HCT116 (cell line): ENCODE measurements at regions not wholly inside any gene's neighbourhood (a gene's known extent, or its start where the extent isn't known, plus 50 kb on each side); places are given as distances from the start of the nearest gene placed in this dataset.

Experiments used
- ATAC-seq: fragments of 200-7000 bp; cut with Tn5 transposase; 2 replicates; pipeline ENCODE4 v1.9.1; 2020; ENCODE audit warnings: mild to moderate bottlenecking, moderate library complexity
- BruUV-seq: library from RNA; stranded (reverse); fragments of 400-500 nt; replicated peaks from 2 replicates; lab custom pipeline; 2021; lab: Mats Ljungman, UMichigan
- CTCF ChIA-PET: fragments of 300-600 bp; sonication (Branson Sonifier 250); formaldehyde crosslinking; loops from one replicate; lab custom pipeline; 2021; ENCODE audit warnings: antibody characterized with exemption; lab: Charles Lee
- POLR2A ChIA-PET: fragments of 300-600, 350-600 bp; sonication (Branson Sonifier 250); formaldehyde crosslinking; loops from one replicate; lab custom pipeline; 2021; ENCODE audit warnings: antibody characterized with exemption; lab: Charles Lee
- RAD21 ChIA-PET, 2 experiments: fragments of 300-600 bp; sonication (Branson Sonifier 250); formaldehyde crosslinking; loops; one replicate each; lab custom pipeline; 2023; ENCODE audit warnings: low total read pairs in 2 of 2; ENCODE audit not compliant: uncharacterized antibody in 2 of 2, unreplicated experiment in 2 of 2, low non-redundant PET in 1 of 2; lab: Charles Lee
- DNase-seq: peaks from one replicate; pipeline ENCODE4 v3.0.0-alpha.2; 2010; ENCODE audit warnings: low read depth, low spot score
- H2AFZ ChIP-seq: fragments of 200-600 bp; shearing (Covaris generic), sonication (generic); 2 replicates; pipeline ENCODE4 v1.6.1; 2017; ENCODE audit warnings: low read depth, mixed run types, mixed read lengths, antibody characterized with exemption, low read length; ENCODE audit not compliant: poor library complexity, severe bottlenecking
- H3K27ac ChIP-seq: 2 replicates; pipeline ENCODE4 v1.5.1; 2012; ENCODE audit warnings: low read depth, low read length
- H3K27me3 ChIP-seq: fragments of 200-600 bp; sonication (generic); 2 replicates; pipeline ENCODE4 v1.6.1; 2016; ENCODE audit warnings: mixed run types, low read length, mixed read lengths; ENCODE audit not compliant: insufficient read depth
- H3K36me3 ChIP-seq, 2 experiments: fragments of 200-500 bp in 1 of 2; fragments of 200-600 bp in 1 of 2; sonication (Bioruptor generic) in 1 of 2; sonication (generic) in 1 of 2; 2 replicates each; pipeline versions ENCODE4 v1.5.1 to v1.6.1; 2014 to 2016; ENCODE audit warnings: low read length in 2 of 2, inconsistent platforms in 1 of 2, mixed read lengths in 1 of 2, mixed run types in 1 of 2; ENCODE audit not compliant: insufficient read depth in 2 of 2, control insufficient read depth in 1 of 2
- H3K4me1 ChIP-seq, 2 experiments: fragments of 200-600 bp in 1 of 2; sonication (generic) in 1 of 2; 2 replicates each; pipeline versions ENCODE4 v1.5.1 to v1.6.1; 2012 to 2017; ENCODE audit warnings: low read length in 2 of 2, inconsistent platforms in 1 of 2, mild to moderate bottlenecking in 1 of 2, mixed read lengths in 1 of 2, mixed run types in 1 of 2, moderate library complexity in 1 of 2; ENCODE audit not compliant: insufficient read depth in 2 of 2, control insufficient read depth in 1 of 2
- H3K4me2 ChIP-seq: fragments of 200-600 bp; sonication (generic); 2 replicates; pipeline ENCODE4 v1.6.1; 2017; ENCODE audit warnings: mixed run types, low read length, mixed read lengths
- H3K4me3 ChIP-seq, 2 experiments: fragments of 200-600 bp in 1 of 2; sonication (generic) in 1 of 2; replicated peaks in 1 of 2; 2 replicates each; pipeline ENCODE4 v1.5.1; 2011 to 2016; ENCODE audit warnings: low read length in 2 of 2, control low read depth in 1 of 2, low read depth in 1 of 2, mild to moderate bottlenecking in 1 of 2, mixed read lengths in 1 of 2, mixed run types in 1 of 2
- H3K79me2 ChIP-seq: fragments of 200-600 bp; sonication (generic); 2 replicates; pipeline ENCODE4 v1.6.1; 2017; ENCODE audit warnings: mild to moderate bottlenecking, mixed run types, low read length, moderate library complexity, mixed read lengths; ENCODE audit not compliant: insufficient read depth
- H3K9ac ChIP-seq: fragments of 200-600 bp; sonication (generic); 2 replicates; pipeline ENCODE4 v1.6.1; 2016; ENCODE audit warnings: low read length, mixed read lengths
- H3K9me2 ChIP-seq: fragments of 200-600 bp; sonication (generic), shearing (Covaris generic); 2 replicates; pipeline ENCODE4 v1.6.1; 2017; ENCODE audit warnings: mixed run types, mild to moderate bottlenecking, moderate library complexity; ENCODE audit not compliant: insufficient read depth
- H3K9me3 ChIP-seq, 2 experiments: fragments of 200-500 bp in 1 of 2; fragments of 200-600 bp in 1 of 2; sonication (Bioruptor generic) in 1 of 2; sonication (generic) in 1 of 2; 2 replicates each; pipeline ENCODE4 v1.6.1; 2014 to 2017; ENCODE audit warnings: low read length in 2 of 2, mixed read lengths in 2 of 2, inconsistent platforms in 1 of 2, low read depth in 1 of 2, mild to moderate bottlenecking in 1 of 2, mixed run types in 1 of 2, moderate library complexity in 1 of 2; ENCODE audit not compliant: control insufficient read depth in 1 of 2, insufficient read depth in 1 of 2
- H4K20me1 ChIP-seq: fragments of 200-600 bp; sonication (generic), shearing (Covaris generic); 2 replicates; pipeline ENCODE4 v1.6.1; 2017; ENCODE audit warnings: mixed run types, mild to moderate bottlenecking, moderate library complexity; ENCODE audit not compliant: insufficient read depth
- CBX3 ChIP-seq: IDR thresholded peaks from 2 replicates; pipeline ENCODE4 v1.6.1; 2012; ENCODE audit warnings: low read depth
- CEBPB ChIP-seq: IDR thresholded peaks from 2 replicates; pipeline ENCODE4 v1.6.1; 2012; ENCODE audit warnings: low read depth
- CTCF ChIP-seq, 3 experiments: fragments of 200-600 bp in 1 of 3; sonication (generic) in 1 of 3; IDR thresholded peaks in 2 of 3; conservative IDR thresholded peaks in 1 of 3; 2 replicates each; pipeline ENCODE4 v1.5.1; 2012 to 2017; ENCODE audit warnings: low read depth in 2 of 3, low read length in 2 of 3, antibody characterized with exemption in 1 of 3, borderline replicate concordance in 1 of 3, control low read depth in 1 of 3, mild to moderate bottlenecking in 1 of 3, mixed read lengths in 1 of 3, mixed run types in 1 of 3, moderate library complexity in 1 of 3; ENCODE audit not compliant: insufficient read depth in 1 of 3
- EZH2 ChIP-seq: fragments of 200-600 bp; sonication (generic); IDR thresholded peaks from 2 replicates; pipeline ENCODE4 v1.6.1; 2017; ENCODE audit warnings: antibody characterized with exemption, mixed run types
- FOSL1 ChIP-seq: IDR thresholded peaks from 2 replicates; pipeline ENCODE4 v1.6.1; 2012; ENCODE audit warnings: low read depth
- POLR2A ChIP-seq: IDR thresholded peaks from 2 replicates; pipeline ENCODE4 v1.7.0; 2011; ENCODE audit warnings: borderline replicate concordance; ENCODE audit not compliant: insufficient read depth, insufficient read length; ENCODE audit errors: extremely low read depth
- POLR2AphosphoS5 ChIP-seq: IDR thresholded peaks from 2 replicates; pipeline ENCODE4 v1.6.1; 2011; ENCODE audit warnings: mild to moderate bottlenecking, low read depth, low read length, moderate library complexity
- RAD21 ChIP-seq: IDR thresholded peaks from 2 replicates; pipeline ENCODE4 v1.6.1; 2012; ENCODE audit warnings: low read depth, mild to moderate bottlenecking
- SIN3A ChIP-seq: IDR thresholded peaks from 2 replicates; pipeline ENCODE4 v1.6.1; 2012; ENCODE audit warnings: low read depth
- SP1 ChIP-seq: IDR thresholded peaks from 2 replicates; pipeline ENCODE4 v1.6.1; 2012; ENCODE audit warnings: low read depth
- SRF ChIP-seq: IDR thresholded peaks from 2 replicates; pipeline ENCODE4 v1.6.1; 2012; ENCODE audit warnings: low read depth
- ZFX ChIP-seq: fragments of 450-650 bp; IDR thresholded peaks from 2 replicates; pipeline ENCODE4 v1.6.1; 2017
- intact Hi-C: fragments of 100-400 bp; cut with micrococcal nuclease; formaldehyde crosslinking; loops from 2 replicates; pipeline ENCODE4 v1.10.0; 2022
- TF ChIP-seq, protein P1 (sequence below): IDR thresholded peaks from 2 replicates; pipeline ENCODE4 v1.6.1; 2011; ENCODE audit warnings: mild to moderate bottlenecking, low read length, moderate library complexity; ENCODE audit not compliant: insufficient replicate concordance; ENCODE audit errors: extremely low read depth
- TF ChIP-seq, protein P2 (sequence below): IDR thresholded peaks from 2 replicates; pipeline ENCODE4 v1.6.1; 2012
- TF ChIP-seq, protein P3 (sequence below): IDR thresholded peaks from 2 replicates; pipeline ENCODE4 v1.6.1; 2012; ENCODE audit warnings: low read depth

DNA sequence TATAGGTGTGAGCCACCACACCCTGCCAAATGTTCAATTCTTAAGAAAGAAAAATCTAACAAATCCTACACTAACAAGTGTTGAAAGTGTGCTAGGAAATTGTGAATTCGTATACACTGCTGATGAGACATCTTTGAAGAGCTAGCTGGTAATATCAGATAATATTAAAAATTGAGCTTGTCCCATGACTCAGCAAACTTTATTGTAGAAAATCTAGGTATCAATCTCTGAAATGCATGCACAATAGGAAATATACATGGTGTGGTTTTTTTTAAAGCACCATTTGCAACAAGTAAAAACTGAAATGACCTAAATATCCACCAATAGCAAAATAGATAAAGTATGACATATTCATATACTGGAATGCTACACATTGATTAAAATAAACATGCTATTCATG is 110.1 kb upstream of the NXT1 start (continued):
- TF ChIP-seq, protein P1, sequence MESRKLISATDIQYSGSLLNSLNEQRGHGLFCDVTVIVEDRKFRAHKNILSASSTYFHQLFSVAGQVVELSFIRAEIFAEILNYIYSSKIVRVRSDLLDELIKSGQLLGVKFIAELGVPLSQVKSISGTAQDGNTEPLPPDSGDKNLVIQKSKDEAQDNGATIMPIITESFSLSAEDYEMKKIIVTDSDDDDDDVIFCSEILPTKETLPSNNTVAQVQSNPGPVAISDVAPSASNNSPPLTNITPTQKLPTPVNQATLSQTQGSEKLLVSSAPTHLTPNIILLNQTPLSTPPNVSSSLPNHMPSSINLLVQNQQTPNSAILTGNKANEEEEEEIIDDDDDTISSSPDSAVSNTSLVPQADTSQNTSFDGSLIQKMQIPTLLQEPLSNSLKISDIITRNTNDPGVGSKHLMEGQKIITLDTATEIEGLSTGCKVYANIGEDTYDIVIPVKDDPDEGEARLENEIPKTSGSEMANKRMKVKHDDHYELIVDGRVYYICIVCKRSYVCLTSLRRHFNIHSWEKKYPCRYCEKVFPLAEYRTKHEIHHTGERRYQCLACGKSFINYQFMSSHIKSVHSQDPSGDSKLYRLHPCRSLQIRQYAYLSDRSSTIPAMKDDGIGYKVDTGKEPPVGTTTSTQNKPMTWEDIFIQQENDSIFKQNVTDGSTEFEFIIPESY = no peak
- TF ChIP-seq POLR2AphosphoS5 (no peak), CBX3 (no peak), CEBPB (no peak)
- TF ChIP-seq, protein P2, sequence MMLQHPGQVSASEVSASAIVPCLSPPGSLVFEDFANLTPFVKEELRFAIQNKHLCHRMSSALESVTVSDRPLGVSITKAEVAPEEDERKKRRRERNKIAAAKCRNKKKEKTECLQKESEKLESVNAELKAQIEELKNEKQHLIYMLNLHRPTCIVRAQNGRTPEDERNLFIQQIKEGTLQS = no peak

DNA sequence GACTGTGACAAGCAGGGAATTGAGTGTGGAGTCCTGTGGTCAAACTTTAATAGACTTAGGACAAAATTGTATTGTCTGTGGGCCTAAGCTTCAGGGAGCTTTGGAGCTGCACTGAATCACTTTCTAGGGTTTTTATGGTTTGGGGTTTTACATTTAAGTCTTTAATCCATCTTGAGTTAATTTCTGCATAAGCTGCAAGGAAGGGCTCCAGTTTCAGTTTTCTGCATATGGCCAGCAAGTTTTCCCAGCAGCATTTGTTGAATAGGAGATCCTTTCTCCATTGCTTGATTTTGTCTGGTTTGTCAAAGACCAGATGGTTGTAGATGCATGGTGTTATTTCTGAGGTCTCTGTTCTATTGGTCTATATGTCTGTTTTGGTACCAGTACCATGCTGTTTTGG is 113.4 kb upstream of the NXT1 start:
- CTCF ChIA-PET = no interaction called here
- peaks cover 0 to 2% of the 10 kb centered on the region in 2 experiments; a peak in 2 of 4 replicates for H3K4me1 ChIP-seq
- no peak overlapping the region for H2AFZ ChIP-seq
- no peak overlapping the region for H3K9ac ChIP-seq
- peaks cover 8% of the 10 kb centered on the region for H3K27me3 ChIP-seq
- ATAC-seq = no peak
- H3K4me2 ChIP-seq = no peak overlapping the region
- RAD21 ChIA-PET = no interaction called here
- DNase-seq = no peak
- intact Hi-C loops = no loop called here
- H3K9me3 ChIP-seq = no peaks in the 10 kb centered on the region; a peak in 1 of 4 replicates
- H3K36me3 ChIP-seq = no peaks in the 10 kb centered on the region
- H3K27ac ChIP-seq = no peak overlapping the region
- H3K79me2 ChIP-seq = no peaks in the 10 kb centered on the region
- H3K9me2 ChIP-seq = no peaks in the 10 kb centered on the region
- H3K4me3 ChIP-seq = no peak overlapping the region
- H4K20me1 ChIP-seq = no peaks in the 10 kb centered on the region
- no TSS peak for BruUV-seq
- no peak for TF ChIP-seq EZH2
- no peak for TF ChIP-seq SRF
- TF ChIP-seq, protein P1 = no peak
- TF ChIP-seq RAD21 = no peak
- no peak for TF ChIP-seq ZFX
- TF ChIP-seq, protein P2 = no peak
- no peak for TF ChIP-seq CTCF (IDR thresholded peaks at IDR 0.05 in 2 of 3, conservative IDR thresholded peaks at IDR 0.05 in 1 of 3; ENCODE audit: borderline replicate concordance in 1 of 3, insufficient read depth in 1 of 3, low read depth in 2 of 3, low read length in 2 of 3)
- TF ChIP-seq CEBPB = no peak
- no peak for TF ChIP-seq FOSL1
- no peak for TF ChIP-seq SIN3A
- TF ChIP-seq, protein P3, sequence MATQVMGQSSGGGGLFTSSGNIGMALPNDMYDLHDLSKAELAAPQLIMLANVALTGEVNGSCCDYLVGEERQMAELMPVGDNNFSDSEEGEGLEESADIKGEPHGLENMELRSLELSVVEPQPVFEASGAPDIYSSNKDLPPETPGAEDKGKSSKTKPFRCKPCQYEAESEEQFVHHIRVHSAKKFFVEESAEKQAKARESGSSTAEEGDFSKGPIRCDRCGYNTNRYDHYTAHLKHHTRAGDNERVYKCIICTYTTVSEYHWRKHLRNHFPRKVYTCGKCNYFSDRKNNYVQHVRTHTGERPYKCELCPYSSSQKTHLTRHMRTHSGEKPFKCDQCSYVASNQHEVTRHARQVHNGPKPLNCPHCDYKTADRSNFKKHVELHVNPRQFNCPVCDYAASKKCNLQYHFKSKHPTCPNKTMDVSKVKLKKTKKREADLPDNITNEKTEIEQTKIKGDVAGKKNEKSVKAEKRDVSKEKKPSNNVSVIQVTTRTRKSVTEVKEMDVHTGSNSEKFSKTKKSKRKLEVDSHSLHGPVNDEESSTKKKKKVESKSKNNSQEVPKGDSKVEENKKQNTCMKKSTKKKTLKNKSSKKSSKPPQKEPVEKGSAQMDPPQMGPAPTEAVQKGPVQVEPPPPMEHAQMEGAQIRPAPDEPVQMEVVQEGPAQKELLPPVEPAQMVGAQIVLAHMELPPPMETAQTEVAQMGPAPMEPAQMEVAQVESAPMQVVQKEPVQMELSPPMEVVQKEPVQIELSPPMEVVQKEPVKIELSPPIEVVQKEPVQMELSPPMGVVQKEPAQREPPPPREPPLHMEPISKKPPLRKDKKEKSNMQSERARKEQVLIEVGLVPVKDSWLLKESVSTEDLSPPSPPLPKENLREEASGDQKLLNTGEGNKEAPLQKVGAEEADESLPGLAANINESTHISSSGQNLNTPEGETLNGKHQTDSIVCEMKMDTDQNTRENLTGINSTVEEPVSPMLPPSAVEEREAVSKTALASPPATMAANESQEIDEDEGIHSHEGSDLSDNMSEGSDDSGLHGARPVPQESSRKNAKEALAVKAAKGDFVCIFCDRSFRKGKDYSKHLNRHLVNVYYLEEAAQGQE = no peak
- no peak for TF ChIP-seq POLR2AphosphoS5
- no peak for TF ChIP-seq POLR2A
- TF ChIP-seq SP1 = no peak
- POLR2A ChIA-PET = no interaction called here
